NB4 (cell line): ENCODE measurements at regions not wholly inside any gene's neighbourhood (a gene's known extent, or its start where the extent isn't known, plus 50 kb on each side); places are given as distances from the start of the nearest gene placed in this dataset.

Experiments used
- TF ChIP-seq, protein P1 (sequence below): IDR thresholded peaks from one replicate; pipeline ENCODE4 v1.5.1; 2012; ENCODE audit warnings: low read depth, low read length
- TF ChIP-seq, protein P2 (sequence below): IDR thresholded peaks from 2 replicates; pipeline ENCODE4 v1.6.1; 2011; ENCODE audit warnings: low read depth, low read length

- TF ChIP-seq, protein P1, sequence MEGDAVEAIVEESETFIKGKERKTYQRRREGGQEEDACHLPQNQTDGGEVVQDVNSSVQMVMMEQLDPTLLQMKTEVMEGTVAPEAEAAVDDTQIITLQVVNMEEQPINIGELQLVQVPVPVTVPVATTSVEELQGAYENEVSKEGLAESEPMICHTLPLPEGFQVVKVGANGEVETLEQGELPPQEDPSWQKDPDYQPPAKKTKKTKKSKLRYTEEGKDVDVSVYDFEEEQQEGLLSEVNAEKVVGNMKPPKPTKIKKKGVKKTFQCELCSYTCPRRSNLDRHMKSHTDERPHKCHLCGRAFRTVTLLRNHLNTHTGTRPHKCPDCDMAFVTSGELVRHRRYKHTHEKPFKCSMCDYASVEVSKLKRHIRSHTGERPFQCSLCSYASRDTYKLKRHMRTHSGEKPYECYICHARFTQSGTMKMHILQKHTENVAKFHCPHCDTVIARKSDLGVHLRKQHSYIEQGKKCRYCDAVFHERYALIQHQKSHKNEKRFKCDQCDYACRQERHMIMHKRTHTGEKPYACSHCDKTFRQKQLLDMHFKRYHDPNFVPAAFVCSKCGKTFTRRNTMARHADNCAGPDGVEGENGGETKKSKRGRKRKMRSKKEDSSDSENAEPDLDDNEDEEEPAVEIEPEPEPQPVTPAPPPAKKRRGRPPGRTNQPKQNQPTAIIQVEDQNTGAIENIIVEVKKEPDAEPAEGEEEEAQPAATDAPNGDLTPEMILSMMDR, result no peak
- TF ChIP-seq, protein P2, sequence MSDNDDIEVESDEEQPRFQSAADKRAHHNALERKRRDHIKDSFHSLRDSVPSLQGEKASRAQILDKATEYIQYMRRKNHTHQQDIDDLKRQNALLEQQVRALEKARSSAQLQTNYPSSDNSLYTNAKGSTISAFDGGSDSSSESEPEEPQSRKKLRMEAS, result no peak
These were observed 261.2 kb upstream of the AJAP1 start for GRCh38 chr1:4393191-4393590.
